Endothelial cell (in vitro differentiated cells): ENCODE measurements at regions not wholly inside any gene's neighbourhood (a gene's known extent, or its start where the extent isn't known, plus 50 kb on each side); places are given as distances from the start of the nearest gene placed in this dataset.

Experiments
- DNase-seq: peaks from one replicate; pipeline ENCODE4 v3.0.0; 2021; ENCODE audit warnings: low spot score
- H3K27ac Mint-ChIP-seq: one replicate; pipeline ENCODE4 v1.8.0; 2021; ENCODE audit warnings: mixed read lengths, inconsistent platforms; ENCODE audit not compliant: unreplicated experiment
- H3K27me3 Mint-ChIP-seq: one replicate; pipeline ENCODE4 v1.8.0; 2021; ENCODE audit warnings: mild to moderate bottlenecking, moderate library complexity, mixed read lengths, inconsistent platforms; ENCODE audit not compliant: unreplicated experiment
- H3K36me3 Mint-ChIP-seq: one replicate; pipeline ENCODE4 v1.8.0; 2021; ENCODE audit warnings: mild to moderate bottlenecking, low read depth, mixed read lengths, inconsistent platforms; ENCODE audit not compliant: unreplicated experiment
- H3K4me1 Mint-ChIP-seq: one replicate; pipeline ENCODE4 v1.8.0; 2021; ENCODE audit warnings: mild to moderate bottlenecking, mixed read lengths, inconsistent platforms; ENCODE audit not compliant: unreplicated experiment
- H3K4me3 Mint-ChIP-seq: one replicate; pipeline ENCODE4 v1.8.0; 2021; ENCODE audit warnings: mild to moderate bottlenecking, mixed read lengths, inconsistent platforms; ENCODE audit not compliant: unreplicated experiment
- H3K9me3 Mint-ChIP-seq: one replicate; pipeline ENCODE4 v1.8.0; 2021; ENCODE audit warnings: mixed read lengths, inconsistent platforms; ENCODE audit not compliant: unreplicated experiment
- TF ChIP-seq, protein P1 (sequence below): fragments of 200-600 bp; sonication (generic); IDR thresholded peaks from one replicate; pipeline ENCODE4 v1.5.0; 2021; ENCODE audit warnings: antibody characterized with exemption; ENCODE audit not compliant: unreplicated experiment

GRCh38 chr2:39947294-39948015, 168.4 kb upstream of the THUMPD2 start:
- no peak for DNase-seq
- Mint-ChIP-seq H3K4me1 (no peaks in the 10 kb centered on the region), H3K36me3 (no peaks in the 10 kb centered on the region), H3K4me3 (no peak overlapping the region), H3K9me3 (no peaks in the 10 kb centered on the region), H3K27ac (no peak overlapping the region), H3K27me3 (no peaks in the 10 kb centered on the region)
- TF ChIP-seq, protein P1, sequence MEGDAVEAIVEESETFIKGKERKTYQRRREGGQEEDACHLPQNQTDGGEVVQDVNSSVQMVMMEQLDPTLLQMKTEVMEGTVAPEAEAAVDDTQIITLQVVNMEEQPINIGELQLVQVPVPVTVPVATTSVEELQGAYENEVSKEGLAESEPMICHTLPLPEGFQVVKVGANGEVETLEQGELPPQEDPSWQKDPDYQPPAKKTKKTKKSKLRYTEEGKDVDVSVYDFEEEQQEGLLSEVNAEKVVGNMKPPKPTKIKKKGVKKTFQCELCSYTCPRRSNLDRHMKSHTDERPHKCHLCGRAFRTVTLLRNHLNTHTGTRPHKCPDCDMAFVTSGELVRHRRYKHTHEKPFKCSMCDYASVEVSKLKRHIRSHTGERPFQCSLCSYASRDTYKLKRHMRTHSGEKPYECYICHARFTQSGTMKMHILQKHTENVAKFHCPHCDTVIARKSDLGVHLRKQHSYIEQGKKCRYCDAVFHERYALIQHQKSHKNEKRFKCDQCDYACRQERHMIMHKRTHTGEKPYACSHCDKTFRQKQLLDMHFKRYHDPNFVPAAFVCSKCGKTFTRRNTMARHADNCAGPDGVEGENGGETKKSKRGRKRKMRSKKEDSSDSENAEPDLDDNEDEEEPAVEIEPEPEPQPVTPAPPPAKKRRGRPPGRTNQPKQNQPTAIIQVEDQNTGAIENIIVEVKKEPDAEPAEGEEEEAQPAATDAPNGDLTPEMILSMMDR: no peak

DNA sequence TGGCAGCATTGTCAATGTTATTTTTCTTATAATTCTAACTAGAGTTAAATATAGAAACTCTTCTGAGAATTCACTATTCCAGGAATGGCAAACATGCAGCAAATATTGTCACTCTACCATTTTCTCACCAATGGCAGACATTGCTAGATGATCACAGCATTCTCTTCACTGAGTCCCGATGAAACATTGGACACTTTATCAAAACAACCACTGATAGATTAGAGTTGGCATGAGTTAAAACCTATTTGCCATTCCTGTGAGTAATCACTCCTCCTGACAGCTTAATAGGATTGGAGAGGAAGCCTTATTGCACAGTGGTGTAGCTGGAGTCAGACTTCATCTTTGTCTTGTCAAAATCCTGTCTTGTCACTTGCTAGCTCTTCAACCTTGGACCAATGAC, 163.9 kb upstream of the THUMPD2 start:
- Mint-ChIP-seq H3K4me1 (no peaks in the 10 kb centered on the region), H3K27me3 (peaks cover 2% of the 10 kb centered on the region), H3K36me3 (no peaks in the 10 kb centered on the region), H3K27ac (no peak overlapping the region), H3K9me3 (no peaks in the 10 kb centered on the region), H3K4me3 (no peak overlapping the region)
- no peak for DNase-seq
- TF ChIP-seq, protein P1: no peak

DNA sequence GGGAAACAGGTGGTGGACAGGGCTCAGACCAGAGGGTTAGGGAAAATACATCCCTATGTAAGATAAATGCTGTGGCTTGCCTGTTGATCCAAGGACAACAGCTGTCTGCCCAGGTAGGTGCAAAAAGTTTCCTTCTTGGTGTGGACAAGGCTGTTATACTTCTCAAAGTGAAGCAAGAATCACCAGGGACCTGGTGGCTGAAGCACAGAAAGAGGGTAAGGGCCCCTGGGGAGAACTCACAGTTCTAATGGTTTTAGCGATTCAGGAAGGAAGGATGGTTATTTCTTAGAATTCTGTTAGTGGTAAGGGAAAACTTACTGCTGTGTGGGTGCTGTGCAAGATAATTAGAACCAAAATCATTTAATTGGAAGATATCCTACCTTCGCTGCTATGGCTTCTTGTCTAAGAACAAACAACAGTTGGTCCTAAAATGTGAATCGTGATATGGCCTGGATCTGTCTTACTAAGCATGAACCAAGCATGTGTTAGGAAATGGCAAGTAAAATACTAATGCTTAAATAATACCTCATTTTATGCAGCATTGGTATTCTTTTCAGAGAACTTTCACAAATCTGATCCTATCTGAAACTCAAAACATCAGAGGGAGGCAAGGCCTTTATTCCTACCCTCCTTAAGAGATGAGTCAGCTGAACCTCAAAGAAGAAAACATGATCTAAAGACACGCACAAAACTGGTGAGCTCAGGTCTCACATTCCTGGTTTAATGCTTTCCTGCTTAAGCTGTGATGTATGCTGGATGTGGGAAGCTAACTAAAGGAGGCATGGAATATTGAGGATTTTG, 159.2 kb upstream of the THUMPD2 start:
- Mint-ChIP-seq H3K27ac (no peak overlapping the region), H3K4me1 (no peaks in the 10 kb centered on the region), H3K27me3 (peaks cover 2% of the 10 kb centered on the region), H3K4me3 (no peak overlapping the region), H3K9me3 (no peaks in the 10 kb centered on the region), H3K36me3 (no peaks in the 10 kb centered on the region)
- TF ChIP-seq, protein P1: no peak
- DNase-seq: no peak

DNA sequence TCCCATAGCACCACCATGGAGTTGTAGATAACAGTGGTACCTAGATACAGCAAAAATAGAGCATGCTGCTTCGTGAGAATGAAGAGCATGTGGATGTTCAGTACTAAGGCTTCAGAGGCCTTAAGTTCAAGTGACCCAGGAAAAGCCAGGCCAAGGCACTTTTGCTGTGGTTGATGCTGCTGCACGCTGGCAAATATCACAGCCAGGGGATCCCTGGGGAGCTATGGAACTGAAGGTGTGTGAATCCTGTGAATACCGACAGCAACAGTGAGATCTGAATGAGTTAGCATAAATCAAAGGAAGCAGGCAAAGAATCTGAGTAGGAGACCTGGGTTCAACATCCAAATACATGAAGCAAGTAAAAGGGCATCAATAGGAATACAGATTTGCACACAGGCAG, 158.6 kb upstream of the THUMPD2 start:
- Mint-ChIP-seq H3K4me3 (no peak overlapping the region), H3K27me3 (peaks cover 2% of the 10 kb centered on the region), H3K4me1 (no peaks in the 10 kb centered on the region), H3K9me3 (no peaks in the 10 kb centered on the region), H3K36me3 (no peaks in the 10 kb centered on the region), H3K27ac (no peak overlapping the region)
- DNase-seq: no peak
- TF ChIP-seq, protein P1: no peak

- no peak for DNase-seq
- H3K36me3 Mint-ChIP-seq: no peaks in the 10 kb centered on the region
These were observed 155.8 kb upstream of the THUMPD2 start for GRCh38 chr2:39934851-39935250.

More at GRCh38 chr2:39934851-39935250, 155.8 kb upstream of the THUMPD2 start:
- no peaks in the 10 kb centered on the region for H3K9me3 Mint-ChIP-seq
- no peak overlapping the region for H3K4me3 Mint-ChIP-seq
- TF ChIP-seq, protein P1: no peak
- no peaks in the 10 kb centered on the region for H3K27me3 Mint-ChIP-seq
- H3K4me1 Mint-ChIP-seq: no peaks in the 10 kb centered on the region
- H3K27ac Mint-ChIP-seq: no peak overlapping the region
